ENCODE measurements at regions not wholly inside any gene's neighbourhood (a gene's known extent, or its start where the extent isn't known, plus 50 kb on each side); places are given as distances from the start of the nearest gene placed in this dataset.
"Not testable (repeated sequence)": the region's sequence is repeated elsewhere in the genome, so short reads cannot be mapped to it uniquely, and the experiment has no call there.

- ATAC-seq (no peak), DNase-seq (no peak)
Measured at GRCh38 chr6:93083337-93084230, 335.8 kb downstream of the EPHA7 start.

- ATAC-seq (no peak), DNase-seq (no peak)
Measured at GRCh38 chr6:93081901-93082300, 337.5 kb downstream of the EPHA7 start.

GRCh38 chr6:93079061-93079460 lies 340.3 kb downstream of the EPHA7 start:
- no peak for DNase-seq
- ATAC-seq: no peak

GRCh38 chr6:93073811-93074210 lies 345.5 kb downstream of the EPHA7 start:
- ATAC-seq: no peak
- no peak for DNase-seq

- no peak for ATAC-seq
- DNase-seq: no peak
Measured at GRCh38 chr6:93069856-93070255, 349.5 kb downstream of the EPHA7 start.

- ATAC-seq (no peak), DNase-seq (no peak)
Measured at GRCh38 chr6:93059911-93060310, 359.4 kb downstream of the EPHA7 start.

- DNase-seq: no peak
- no peak for ATAC-seq
Measured at GRCh38 chr6:93057584-93057983, 361.8 kb downstream of the EPHA7 start.

- ATAC-seq (no peak), DNase-seq (no peak)
Measured at GRCh38 chr6:93048381-93048780, 371.0 kb downstream of the EPHA7 start.

- ATAC-seq (no peak), DNase-seq (no peak)
Measured at GRCh38 chr6:93047033-93047432, 372.3 kb downstream of the EPHA7 start.

GRCh38 chr6:93045156-93045555 lies 374.2 kb downstream of the EPHA7 start:
- ATAC-seq: no peak
- DNase-seq: no peak

GRCh38 chr6:93040375-93040774 lies 379.0 kb downstream of the EPHA7 start:
- DNase-seq (no peak), ATAC-seq (no peak)

- no peak for ATAC-seq
- no peak for DNase-seq
Measured at GRCh38 chr6:93036835-93037234, 382.5 kb downstream of the EPHA7 start.

- ATAC-seq: no peak
Measured at GRCh38 chr6:93035756-93036155, 383.6 kb downstream of the EPHA7 start.

GRCh38 chr6:93021235-93021915 lies 398.0 kb downstream of the EPHA7 start:
- ATAC-seq (no peak), DNase-seq (no peak)

More at GRCh38 chr6:93035756-93036155, 383.6 kb downstream of the EPHA7 start:
- DNase-seq: no peak

GRCh38 chr6:93017626-93018025 lies 401.7 kb downstream of the EPHA7 start:
- no peak for ATAC-seq
- DNase-seq: no peak

GRCh38 chr6:93017213-93017612 lies 402.1 kb downstream of the EPHA7 start:
- DNase-seq (no peak), ATAC-seq (no peak)

GRCh38 chr6:93013054-93013453 lies 406.3 kb downstream of the EPHA7 start:
- DNase-seq (no peak), ATAC-seq (no peak)

- ATAC-seq: no peak
- DNase-seq: no peak
Measured at GRCh38 chr6:93008375-93008774, 411.0 kb downstream of the EPHA7 start.

GRCh38 chr6:92989656-92990055 lies 429.7 kb downstream of the EPHA7 start:
- DNase-seq: no peak
- ATAC-seq: no peak

- DNase-seq (no peak), ATAC-seq (no peak)
Measured at GRCh38 chr6:92979281-92979680, 440.1 kb downstream of the EPHA7 start.

- ATAC-seq (no peak), DNase-seq (no peak)
Measured at GRCh38 chr6:92977018-92977417, 442.3 kb downstream of the EPHA7 start.

- no peak for DNase-seq
- ATAC-seq: no peak
Measured at GRCh38 chr6:92967362-92967761, 452.0 kb downstream of the EPHA7 start.

- DNase-seq: no peak
- ATAC-seq: no peak
Measured at GRCh38 chr6:92962846-92963245, 456.5 kb downstream of the EPHA7 start.

- ATAC-seq: not testable (repeated sequence)
Measured at GRCh38 chr6:92952111-92952510, 467.2 kb downstream of the EPHA7 start.

More at GRCh38 chr6:92952111-92952510, 467.2 kb downstream of the EPHA7 start:
- DNase-seq: not testable (repeated sequence)

Data from stimulated activated naive CD8-positive, alpha-beta T cell treated with anti-CD3 and anti-CD28 coated beads, Interleukin-15, Interleukin-2, amounts not matched to agents 100 U/mL and 50 U/mL, for 24 hours (primary cell).